Mesothelial cell of epicardium (in vitro differentiated cells): ENCODE measurements at regions not wholly inside any gene's neighbourhood (a gene's known extent, or its start where the extent isn't known, plus 50 kb on each side); places are given as distances from the start of the nearest gene placed in this dataset.

ENCODE experiments used
- DNase-seq, 2 experiments: peaks; one replicate each; pipeline ENCODE4 v3.0.0; 2021; ENCODE audit warnings: low spot score in 2 of 2; ENCODE audit not compliant: unreplicated experiment in 2 of 2
- H3K27ac Mint-ChIP-seq: 2 replicates; pipeline ENCODE4 v1.8.0; 2021; ENCODE audit warnings: mixed read lengths
- H3K27me3 Mint-ChIP-seq: 2 replicates; pipeline ENCODE4 v1.8.0; 2021; ENCODE audit warnings: low read depth, mixed read lengths
- H3K36me3 Mint-ChIP-seq: 2 replicates; pipeline ENCODE4 v1.8.0; 2021; ENCODE audit warnings: mixed read lengths
- H3K4me1 Mint-ChIP-seq: 2 replicates; pipeline ENCODE4 v1.8.0; 2021; ENCODE audit warnings: mixed read lengths
- H3K4me3 Mint-ChIP-seq: 2 replicates; pipeline ENCODE4 v1.8.0; 2021; ENCODE audit warnings: mild to moderate bottlenecking, moderate library complexity, mixed read lengths
- H3K9me3 Mint-ChIP-seq: 2 replicates; pipeline ENCODE4 v1.8.0; 2021; ENCODE audit warnings: mixed read lengths
- CTCF ChIP-seq: fragments of 200-600 bp; sonication (generic); IDR thresholded peaks from one replicate; pipeline ENCODE4 v1.5.0; 2021; ENCODE audit warnings: antibody characterized with exemption; ENCODE audit not compliant: unreplicated experiment

GRCh38 chr7:91455411-91455810, 191.2 kb downstream of the FZD1 start:
- Mint-ChIP-seq H3K9me3 (peaks cover 30% of the 10 kb centered on the region), H3K27ac (no peak overlapping the region), H3K4me1 (no peaks in the 10 kb centered on the region), H3K27me3 (no peaks in the 10 kb centered on the region), H3K4me3 (no peak overlapping the region), H3K36me3 (peaks cover 2% of the 10 kb centered on the region)
- no peak for DNase-seq
- TF ChIP-seq CTCF = no peak

- no peak overlapping the region for H3K4me3 Mint-ChIP-seq
- TF ChIP-seq CTCF = no peak
Measured at GRCh38 chr7:91457208-91457607, 193.0 kb downstream of the FZD1 start.

GRCh38 chr7:91459539-91459938, 195.3 kb downstream of the FZD1 start:
- Mint-ChIP-seq H3K27me3 (no peaks in the 10 kb centered on the region), H3K27ac (no peak overlapping the region), H3K4me3 (no peak overlapping the region), H3K36me3 (peaks cover 2% of the 10 kb centered on the region), H3K4me1 (peaks cover 3% of the 10 kb centered on the region), H3K9me3 (peaks cover 15% of the 10 kb centered on the region)
- TF ChIP-seq CTCF = no peak
- DNase-seq = no peak

More at GRCh38 chr7:91457208-91457607, 193.0 kb downstream of the FZD1 start:
- Mint-ChIP-seq H3K27me3 (no peaks in the 10 kb centered on the region), H3K27ac (no peak overlapping the region), H3K36me3 (peaks cover 2% of the 10 kb centered on the region), H3K4me1 (peaks cover 3% of the 10 kb centered on the region), H3K9me3 (peaks cover 24% of the 10 kb centered on the region)
- DNase-seq = no peak

GRCh38 chr7:91462316-91462715, 198.1 kb downstream of the FZD1 start:
- H3K27me3 Mint-ChIP-seq = no peaks in the 10 kb centered on the region
- no peak overlapping the region for H3K4me3 Mint-ChIP-seq
- no peak for TF ChIP-seq CTCF
- H3K27ac Mint-ChIP-seq = no peak overlapping the region
- DNase-seq = no peak
- peaks cover 9% of the 10 kb centered on the region for H3K9me3 Mint-ChIP-seq
- peaks cover 2% of the 10 kb centered on the region for H3K36me3 Mint-ChIP-seq
- H3K4me1 Mint-ChIP-seq = peaks cover 3% of the 10 kb centered on the region

GRCh38 chr7:91463330-91463729, 199.1 kb downstream of the FZD1 start:
- no peak overlapping the region for H3K27ac Mint-ChIP-seq
- no peaks in the 10 kb centered on the region for H3K27me3 Mint-ChIP-seq
- H3K36me3 Mint-ChIP-seq = no peaks in the 10 kb centered on the region
- no peak for TF ChIP-seq CTCF
- H3K4me1 Mint-ChIP-seq = peaks cover 5% of the 10 kb centered on the region
- H3K4me3 Mint-ChIP-seq = no peak overlapping the region
- DNase-seq = no peak
- H3K9me3 Mint-ChIP-seq = peaks cover under 1% of the 10 kb centered on the region

GRCh38 chr7:91465595-91466061, 201.4 kb downstream of the FZD1 start:
- Mint-ChIP-seq H3K27ac (no peak overlapping the region), H3K4me1 (peaks cover 8% of the 10 kb centered on the region), H3K9me3 (no peaks in the 10 kb centered on the region), H3K4me3 (no peak overlapping the region), H3K36me3 (no peaks in the 10 kb centered on the region), H3K27me3 (no peaks in the 10 kb centered on the region)
- no peak for DNase-seq
- no peak for TF ChIP-seq CTCF
